NCI-H2107 (cell line): ENCODE measurements at regions not wholly inside any gene's neighbourhood (a gene's known extent, or its start where the extent isn't known, plus 50 kb on each side); places are given as distances from the start of the nearest gene placed in this dataset.

Experiments used
- DNase-seq: peaks from one replicate; lab custom pipeline; 2025; lab: John Stamatoyannopoulos, UW

- DNase-seq: no peak
Measured at GRCh38 chr10:131651674-131652437, 249.0 kb upstream of the PPP2R2D start.

- DNase-seq: no peak
Measured at GRCh38 chr10:131652438-131653139, 248.2 kb upstream of the PPP2R2D start.

GRCh38 chr10:131653140-131653539, 247.7 kb upstream of the PPP2R2D start:
- DNase-seq: no peak

- DNase-seq: no peak
Measured at GRCh38 chr10:131653554-131654470, 247.0 kb upstream of the PPP2R2D start.

- DNase-seq: no peak
Measured at GRCh38 chr10:131654471-131655087, 246.2 kb upstream of the PPP2R2D start.

GRCh38 chr10:131655101-131655849, 245.5 kb upstream of the PPP2R2D start:
- no peak for DNase-seq

- DNase-seq: no peak
Measured at GRCh38 chr10:131656009-131656408, 244.8 kb upstream of the PPP2R2D start.

- DNase-seq: no peak
Measured at GRCh38 chr10:131656431-131656841, 244.4 kb upstream of the PPP2R2D start.

GRCh38 chr10:131657318-131657984, 243.4 kb upstream of the PPP2R2D start:
- DNase-seq: no peak

GRCh38 chr10:131657985-131658330, 242.8 kb upstream of the PPP2R2D start:
- DNase-seq: no peak

GRCh38 chr10:131658476-131659110, 242.2 kb upstream of the PPP2R2D start:
- DNase-seq: no peak

GRCh38 chr10:131660427-131660826, 240.4 kb upstream of the PPP2R2D start:
- DNase-seq: no peak

GRCh38 chr10:131662851-131663250, 238.0 kb upstream of the PPP2R2D start:
- DNase-seq: no peak

- DNase-seq: no peak
Measured at GRCh38 chr10:131663351-131663750, 237.5 kb upstream of the PPP2R2D start.

GRCh38 chr10:131666091-131666490, 234.7 kb upstream of the PPP2R2D start:
- no peak for DNase-seq

- DNase-seq: no peak
Measured at GRCh38 chr10:131667047-131667446, 233.8 kb upstream of the PPP2R2D start.

- DNase-seq: no peak
Measured at GRCh38 chr10:131667561-131667960, 233.2 kb upstream of the PPP2R2D start.

GRCh38 chr10:131668903-131669302, 231.9 kb upstream of the PPP2R2D start:
- DNase-seq: no peak

- DNase-seq: no peak
Measured at GRCh38 chr10:131669838-131670237, 231.0 kb upstream of the PPP2R2D start.

- no peak for DNase-seq
Measured at GRCh38 chr10:131670341-131670740, 230.5 kb upstream of the PPP2R2D start.
